Stimulated activated CD4-positive, alpha-beta T cell treated with anti-CD3 and anti-CD28 coated beads, Interleukin-4, amount 100 ng/mL, for 4 hours (primary cell): ENCODE measurements at regions not wholly inside any gene's neighbourhood (a gene's known extent, or its start where the extent isn't known, plus 50 kb on each side); places are given as distances from the start of the nearest gene placed in this dataset.

ENCODE experiments used
- DNase-seq, 2 experiments: peaks; one replicate each; pipeline ENCODE4 v3.0.0-alpha.2; 2020

GRCh38 chr3:95418251-95418650, 1355.4 kb downstream of the NSUN3 start:
- no peak for DNase-seq

- no peak for DNase-seq
These were observed 1361.4 kb downstream of the NSUN3 start for GRCh38 chr3:95424279-95424678.

GRCh38 chr3:95434491-95434890, 1371.6 kb downstream of the NSUN3 start:
- DNase-seq = no peak

- DNase-seq = no peak
These were observed 1374.5 kb downstream of the NSUN3 start for GRCh38 chr3:95437409-95437808.

GRCh38 chr3:95438274-95438673, 1375.4 kb downstream of the NSUN3 start:
- DNase-seq = no peak

- no peak for DNase-seq
These were observed 1371.6 kb upstream of the EPHA6 start for GRCh38 chr3:95442766-95443165.

- DNase-seq = no peak
These were observed 1364.6 kb upstream of the EPHA6 start for GRCh38 chr3:95449841-95450240.

GRCh38 chr3:95453242-95453641, 1361.2 kb upstream of the EPHA6 start:
- no peak for DNase-seq

GRCh38 chr3:95456835-95457234, 1357.6 kb upstream of the EPHA6 start:
- DNase-seq = no peak

- DNase-seq = no peak
These were observed 1354.7 kb upstream of the EPHA6 start for GRCh38 chr3:95459706-95460105.

- DNase-seq = no peak
These were observed 1354.1 kb upstream of the EPHA6 start for GRCh38 chr3:95460274-95460673.

- no peak for DNase-seq
These were observed 1352.2 kb upstream of the EPHA6 start for GRCh38 chr3:95462161-95462560.

GRCh38 chr3:95464346-95464745, 1350.0 kb upstream of the EPHA6 start:
- no peak for DNase-seq

GRCh38 chr3:95468331-95468730, 1346.1 kb upstream of the EPHA6 start:
- DNase-seq = no peak

GRCh38 chr3:95474338-95474737, 1340.1 kb upstream of the EPHA6 start:
- DNase-seq = no peak

GRCh38 chr3:95476534-95476933, 1337.9 kb upstream of the EPHA6 start:
- DNase-seq = no peak

- DNase-seq = no peak
These were observed 1308.2 kb upstream of the EPHA6 start for GRCh38 chr3:95506174-95506573.

GRCh38 chr3:95508124-95508523, 1306.3 kb upstream of the EPHA6 start:
- DNase-seq = no peak

GRCh38 chr3:95511828-95512227, 1302.6 kb upstream of the EPHA6 start:
- DNase-seq = no peak

- no peak for DNase-seq
These were observed 1300.1 kb upstream of the EPHA6 start for GRCh38 chr3:95514260-95514659.

GRCh38 chr3:95521396-95521795, 1293.0 kb upstream of the EPHA6 start:
- DNase-seq = no peak

- DNase-seq = no peak
These were observed 1291.9 kb upstream of the EPHA6 start for GRCh38 chr3:95522449-95522848.

- no peak for DNase-seq
These were observed 1274.4 kb upstream of the EPHA6 start for GRCh38 chr3:95539950-95540483.

GRCh38 chr3:95565502-95565901, 1248.9 kb upstream of the EPHA6 start:
- DNase-seq = no peak

GRCh38 chr3:95567346-95567745, 1247.0 kb upstream of the EPHA6 start:
- no peak for DNase-seq

GRCh38 chr3:95586754-95587153, 1227.6 kb upstream of the EPHA6 start:
- DNase-seq = no peak
